HEK293 (cell line): ENCODE measurements at regions not wholly inside any gene's neighbourhood (a gene's known extent, or its start where the extent isn't known, plus 50 kb on each side); places are given as distances from the start of the nearest gene placed in this dataset.

ENCODE experiments used
- FEZF1 ChIP-seq: fragments of 450-650 bp; formaldehyde crosslinking; IDR thresholded peaks from 2 replicates; pipeline ENCODE4 v1.5.1; 2016; ENCODE audit warnings: missing biosample characterization, missing genetic modification characterization
- IKZF3 ChIP-seq: fragments of 450-650 bp; IDR thresholded peaks from 2 replicates; pipeline ENCODE4 v1.5.0; 2018; ENCODE audit warnings: missing biosample characterization, mild to moderate bottlenecking, missing genetic modification characterization, moderate library complexity
- KLF1 ChIP-seq: fragments of 450-650 bp; formaldehyde crosslinking; IDR thresholded peaks from 2 replicates; pipeline ENCODE4 v1.5.1; 2016; ENCODE audit warnings: missing biosample characterization, missing genetic modification characterization
- KLF7 ChIP-seq: fragments of 450-650 bp; formaldehyde crosslinking; IDR thresholded peaks from 2 replicates; pipeline ENCODE4 v1.5.1; 2016; ENCODE audit warnings: missing biosample characterization, missing genetic modification characterization, borderline replicate concordance
- KLF8 ChIP-seq: fragments of 450-650 bp; formaldehyde crosslinking; IDR thresholded peaks from 2 replicates; pipeline ENCODE4 v1.5.1; 2016; ENCODE audit warnings: missing biosample characterization, missing genetic modification characterization
- KLF9 ChIP-seq: fragments of 450-650 bp; formaldehyde crosslinking; IDR thresholded peaks from 2 replicates; pipeline ENCODE4 v1.5.1; 2016; ENCODE audit warnings: missing biosample characterization, missing genetic modification characterization, low read depth
- MZF1 ChIP-seq: fragments of 450-650 bp; formaldehyde crosslinking; IDR thresholded peaks from 2 replicates; pipeline ENCODE4 v1.5.1; 2017; ENCODE audit warnings: missing biosample characterization, missing genetic modification characterization, borderline replicate concordance
- OSR2 ChIP-seq: fragments of 450-650 bp; formaldehyde crosslinking; IDR thresholded peaks from 2 replicates; pipeline ENCODE4 v1.5.1; 2016; ENCODE audit warnings: missing biosample characterization, missing genetic modification characterization
- SP2 ChIP-seq: fragments of 450-650 bp; formaldehyde crosslinking; IDR thresholded peaks from 2 replicates; pipeline ENCODE4 v1.5.1; 2016; ENCODE audit warnings: missing biosample characterization, missing genetic modification characterization
- SP7 ChIP-seq: fragments of 450-650 bp; formaldehyde crosslinking; IDR thresholded peaks from 2 replicates; pipeline ENCODE4 v1.5.1; 2016; ENCODE audit warnings: missing biosample characterization, missing genetic modification characterization
- WT1 ChIP-seq: fragments of 450-650 bp; formaldehyde crosslinking; IDR thresholded peaks from 2 replicates; pipeline ENCODE4 v1.5.1; 2016; ENCODE audit warnings: missing biosample characterization, missing genetic modification characterization
- ZBTB17 ChIP-seq: fragments of 450-650 bp; formaldehyde crosslinking; IDR thresholded peaks from 2 replicates; pipeline ENCODE4 v1.5.1; 2016; ENCODE audit warnings: missing biosample characterization, missing genetic modification characterization
- ZBTB20 ChIP-seq: fragments of 450-650 bp; formaldehyde crosslinking; IDR thresholded peaks from 2 replicates; pipeline ENCODE4 v1.5.1; 2016; ENCODE audit warnings: missing biosample characterization, missing genetic modification characterization
- ZBTB48 ChIP-seq: fragments of 450-650 bp; formaldehyde crosslinking; IDR thresholded peaks from 2 replicates; pipeline ENCODE4 v1.5.1; 2016; ENCODE audit warnings: missing biosample characterization, missing genetic modification characterization
- ZEB2 ChIP-seq: fragments of 450-650 bp; formaldehyde crosslinking; IDR thresholded peaks from 2 replicates; pipeline ENCODE4 v1.5.1; 2016; ENCODE audit warnings: missing biosample characterization, missing genetic modification characterization
- ZFHX2 ChIP-seq: fragments of 450-650 bp; formaldehyde crosslinking; conservative IDR thresholded peaks from 2 replicates; pipeline ENCODE4 v1.5.1; 2016; ENCODE audit warnings: missing biosample characterization, missing genetic modification characterization
- ZNF121 ChIP-seq: fragments of 450-650 bp; formaldehyde crosslinking; IDR thresholded peaks from 2 replicates; pipeline ENCODE4 v1.5.1; 2016; ENCODE audit warnings: missing biosample characterization, missing genetic modification characterization
- ZNF174 ChIP-seq: fragments of 450-650 bp; formaldehyde crosslinking; IDR thresholded peaks from 2 replicates; pipeline ENCODE4 v1.5.0; 2017; ENCODE audit warnings: missing biosample characterization, mild to moderate bottlenecking, missing genetic modification characterization
- ZNF221 ChIP-seq: fragments of 450-650 bp; formaldehyde crosslinking; IDR thresholded peaks from 2 replicates; pipeline ENCODE4 v1.5.1; 2017; ENCODE audit warnings: missing biosample characterization, missing genetic modification characterization, borderline replicate concordance
- ZNF302 ChIP-seq: fragments of 450-650 bp; formaldehyde crosslinking; IDR thresholded peaks from 2 replicates; pipeline ENCODE4 v1.5.1; 2016; ENCODE audit warnings: missing biosample characterization, missing genetic modification characterization, low read depth
- ZNF394 ChIP-seq: fragments of 450-650 bp; formaldehyde crosslinking; IDR thresholded peaks from 2 replicates; pipeline ENCODE4 v1.5.1; 2016; ENCODE audit warnings: missing biosample characterization, missing genetic modification characterization, mild to moderate bottlenecking, moderate library complexity, borderline replicate concordance
- ZNF449 ChIP-seq: fragments of 450-650 bp; formaldehyde crosslinking; IDR thresholded peaks from 2 replicates; pipeline ENCODE4 v1.5.1; 2017; ENCODE audit warnings: missing biosample characterization, mild to moderate bottlenecking, missing genetic modification characterization, moderate library complexity
- ZNF501 ChIP-seq: fragments of 450-650 bp; formaldehyde crosslinking; IDR thresholded peaks from 2 replicates; pipeline ENCODE4 v1.5.1; 2016; ENCODE audit warnings: missing biosample characterization, missing genetic modification characterization
- ZNF600 ChIP-seq: fragments of 450-650 bp; formaldehyde crosslinking; IDR thresholded peaks from 2 replicates; pipeline ENCODE4 v1.5.1; 2016; ENCODE audit warnings: missing biosample characterization, missing genetic modification characterization
- ZSCAN5A ChIP-seq: fragments of 450-650 bp; formaldehyde crosslinking; IDR thresholded peaks from 2 replicates; pipeline ENCODE4 v1.5.1; 2016; ENCODE audit warnings: missing biosample characterization, missing genetic modification characterization
- ZXDB ChIP-seq: fragments of 450-650 bp; formaldehyde crosslinking; IDR thresholded peaks from 2 replicates; pipeline ENCODE4 v1.5.1; 2016; ENCODE audit warnings: missing biosample characterization, missing genetic modification characterization
- TF ChIP-seq, protein P1 (sequence below): fragments of 450-650 bp; formaldehyde crosslinking; IDR thresholded peaks from 2 replicates; pipeline ENCODE4 v1.5.1; 2016; ENCODE audit warnings: missing biosample characterization, missing genetic modification characterization
- TF ChIP-seq, protein P2 (sequence below): fragments of 450-650 bp; formaldehyde crosslinking; IDR thresholded peaks from 2 replicates; pipeline ENCODE4 v1.5.1; 2016; ENCODE audit warnings: missing biosample characterization, missing genetic modification characterization
- TF ChIP-seq, protein P3 (sequence below): fragments of 450-650 bp; formaldehyde crosslinking; IDR thresholded peaks from 2 replicates; pipeline ENCODE4 v1.5.1; 2016; ENCODE audit warnings: missing biosample characterization, missing genetic modification characterization

DNA sequence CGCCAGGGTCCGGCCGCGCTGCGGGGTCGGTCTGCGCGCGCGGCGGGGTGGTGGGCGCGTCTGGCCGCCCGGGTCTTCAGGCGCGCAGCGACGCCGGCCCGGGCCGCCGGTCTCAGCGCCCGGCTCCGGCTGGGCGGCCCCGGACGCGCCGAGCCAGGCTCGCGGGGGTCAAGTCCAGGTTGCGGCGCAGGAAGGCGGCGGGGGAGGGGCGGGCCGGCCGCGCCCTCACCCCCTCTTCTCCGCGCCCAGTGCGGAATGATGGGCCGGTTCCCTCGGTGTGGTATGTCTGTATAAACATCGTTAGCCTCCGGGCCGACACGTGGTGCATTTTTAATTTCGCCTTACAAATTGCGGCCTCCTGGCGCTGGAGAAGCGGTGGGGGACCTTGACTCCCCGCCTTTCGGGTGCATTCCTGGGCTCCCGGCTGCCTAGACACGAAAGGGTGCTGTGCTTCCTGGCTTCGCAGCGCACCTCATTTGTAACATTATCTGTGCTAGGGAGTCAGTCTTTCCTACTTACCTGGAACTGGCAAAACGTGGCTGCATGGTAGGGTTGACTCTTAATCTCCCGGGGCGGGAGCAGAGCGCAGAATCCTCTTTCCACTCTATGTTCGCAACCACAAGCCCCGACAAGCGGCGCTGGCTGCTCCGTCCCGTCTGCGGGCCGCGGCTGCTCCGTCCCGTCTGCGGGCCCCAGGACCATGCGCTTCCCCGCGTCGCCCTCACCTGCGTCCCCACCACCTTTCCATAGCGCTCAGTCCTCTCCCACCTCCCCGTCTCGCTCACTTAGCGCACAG is 69.0 kb downstream of the CTAGE1 start (continued):
- TF ChIP-seq ZSCAN5A (tag by site-specific recombination) = no peak
- TF ChIP-seq ZBTB48 = peak; percentile 14; the same call in 1 of the 2 replicates
- peak; percentile 64 for TF ChIP-seq ZXDB
- TF ChIP-seq ZNF600 (tag by site-specific recombination) = peak; percentile 71
- TF ChIP-seq ZNF394 (tag by site-specific recombination) = peak; percentile 51; the same call in 1 of the 2 replicates
- TF ChIP-seq KLF8 (tag by site-specific recombination) = peak; percentile 63
- TF ChIP-seq MZF1 = no peak; the same call in none of the 2 replicates
- TF ChIP-seq, protein P1, sequence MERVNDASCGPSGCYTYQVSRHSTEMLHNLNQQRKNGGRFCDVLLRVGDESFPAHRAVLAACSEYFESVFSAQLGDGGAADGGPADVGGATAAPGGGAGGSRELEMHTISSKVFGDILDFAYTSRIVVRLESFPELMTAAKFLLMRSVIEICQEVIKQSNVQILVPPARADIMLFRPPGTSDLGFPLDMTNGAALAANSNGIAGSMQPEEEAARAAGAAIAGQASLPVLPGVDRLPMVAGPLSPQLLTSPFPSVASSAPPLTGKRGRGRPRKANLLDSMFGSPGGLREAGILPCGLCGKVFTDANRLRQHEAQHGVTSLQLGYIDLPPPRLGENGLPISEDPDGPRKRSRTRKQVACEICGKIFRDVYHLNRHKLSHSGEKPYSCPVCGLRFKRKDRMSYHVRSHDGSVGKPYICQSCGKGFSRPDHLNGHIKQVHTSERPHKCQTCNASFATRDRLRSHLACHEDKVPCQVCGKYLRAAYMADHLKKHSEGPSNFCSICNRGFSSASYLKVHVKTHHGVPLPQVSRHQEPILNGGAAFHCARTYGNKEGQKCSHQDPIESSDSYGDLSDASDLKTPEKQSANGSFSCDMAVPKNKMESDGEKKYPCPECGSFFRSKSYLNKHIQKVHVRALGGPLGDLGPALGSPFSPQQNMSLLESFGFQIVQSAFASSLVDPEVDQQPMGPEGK (tag by site-specific recombination) = peak; percentile 58
- peak; percentile 49; the same call in 1 of the 2 replicates for TF ChIP-seq FEZF1
- TF ChIP-seq KLF9 (tag by site-specific recombination) = peak; percentile 48; the same call in 1 of the 2 replicates
- TF ChIP-seq KLF1 (tag by site-specific recombination) = peak; percentile 92
- peak; percentile 96 for TF ChIP-seq ZBTB20 (tag by site-specific recombination)
- TF ChIP-seq ZBTB17 (tag by site-specific recombination) = peak; percentile 96; the same call in 1 of the 2 replicates
- TF ChIP-seq ZNF501 (tag by site-specific recombination) = peak; percentile 83
- no peak for TF ChIP-seq ZNF302
- 0 out of 2 replicates have a peak, but pooled peaks have one; percentile 9 for TF ChIP-seq ZFHX2 (tag by site-specific recombination)
- peak; percentile 80 for TF ChIP-seq WT1 (tag by site-specific recombination)
- TF ChIP-seq SP7 = peak; percentile 74
- TF ChIP-seq SP2 (tag by site-specific recombination) = no peak; the same call in 1 of the 2 replicates
- TF ChIP-seq ZNF174 (tag by site-specific recombination) = no peak
- TF ChIP-seq ZNF121 (tag by site-specific recombination) = peak; percentile 99
- TF ChIP-seq OSR2 = peak; percentile 55; the same call in 1 of the 2 replicates
- TF ChIP-seq, protein P2, sequence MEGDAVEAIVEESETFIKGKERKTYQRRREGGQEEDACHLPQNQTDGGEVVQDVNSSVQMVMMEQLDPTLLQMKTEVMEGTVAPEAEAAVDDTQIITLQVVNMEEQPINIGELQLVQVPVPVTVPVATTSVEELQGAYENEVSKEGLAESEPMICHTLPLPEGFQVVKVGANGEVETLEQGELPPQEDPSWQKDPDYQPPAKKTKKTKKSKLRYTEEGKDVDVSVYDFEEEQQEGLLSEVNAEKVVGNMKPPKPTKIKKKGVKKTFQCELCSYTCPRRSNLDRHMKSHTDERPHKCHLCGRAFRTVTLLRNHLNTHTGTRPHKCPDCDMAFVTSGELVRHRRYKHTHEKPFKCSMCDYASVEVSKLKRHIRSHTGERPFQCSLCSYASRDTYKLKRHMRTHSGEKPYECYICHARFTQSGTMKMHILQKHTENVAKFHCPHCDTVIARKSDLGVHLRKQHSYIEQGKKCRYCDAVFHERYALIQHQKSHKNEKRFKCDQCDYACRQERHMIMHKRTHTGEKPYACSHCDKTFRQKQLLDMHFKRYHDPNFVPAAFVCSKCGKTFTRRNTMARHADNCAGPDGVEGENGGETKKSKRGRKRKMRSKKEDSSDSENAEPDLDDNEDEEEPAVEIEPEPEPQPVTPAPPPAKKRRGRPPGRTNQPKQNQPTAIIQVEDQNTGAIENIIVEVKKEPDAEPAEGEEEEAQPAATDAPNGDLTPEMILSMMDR = peak; percentile 42; the same call in 1 of the 2 replicates
- TF ChIP-seq ZNF449 = peak; percentile 70; the same call in 1 of the 2 replicates
- TF ChIP-seq ZNF221 = no peak
- peak; percentile 66 for TF ChIP-seq ZEB2 (tag by site-specific recombination)
- 0 out of 2 replicates have a peak, but pooled peaks have one; percentile 31 for TF ChIP-seq KLF7 (tag by site-specific recombination)
- TF ChIP-seq, protein P3, sequence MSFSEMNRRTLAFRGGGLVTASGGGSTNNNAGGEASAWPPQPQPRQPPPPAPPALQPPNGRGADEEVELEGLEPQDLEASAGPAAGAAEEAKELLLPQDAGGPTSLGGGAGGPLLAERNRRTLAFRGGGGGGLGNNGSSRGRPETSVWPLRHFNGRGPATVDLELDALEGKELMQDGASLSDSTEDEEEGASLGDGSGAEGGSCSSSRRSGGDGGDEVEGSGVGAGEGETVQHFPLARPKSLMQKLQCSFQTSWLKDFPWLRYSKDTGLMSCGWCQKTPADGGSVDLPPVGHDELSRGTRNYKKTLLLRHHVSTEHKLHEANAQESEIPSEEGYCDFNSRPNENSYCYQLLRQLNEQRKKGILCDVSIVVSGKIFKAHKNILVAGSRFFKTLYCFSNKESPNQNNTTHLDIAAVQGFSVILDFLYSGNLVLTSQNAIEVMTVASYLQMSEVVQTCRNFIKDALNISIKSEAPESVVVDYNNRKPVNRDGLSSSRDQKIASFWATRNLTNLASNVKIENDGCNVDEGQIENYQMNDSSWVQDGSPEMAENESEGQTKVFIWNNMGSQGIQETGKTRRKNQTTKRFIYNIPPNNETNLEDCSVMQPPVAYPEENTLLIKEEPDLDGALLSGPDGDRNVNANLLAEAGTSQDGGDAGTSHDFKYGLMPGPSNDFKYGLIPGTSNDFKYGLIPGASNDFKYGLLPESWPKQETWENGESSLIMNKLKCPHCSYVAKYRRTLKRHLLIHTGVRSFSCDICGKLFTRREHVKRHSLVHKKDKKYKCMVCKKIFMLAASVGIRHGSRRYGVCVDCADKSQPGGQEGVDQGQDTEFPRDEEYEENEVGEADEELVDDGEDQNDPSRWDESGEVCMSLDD = 0 out of 2 replicates have a peak, but pooled peaks have one; percentile 22
- TF ChIP-seq IKZF3 (tag by site-specific recombination) = peak; percentile 54
